ENCODE measurements at regions not wholly inside any gene's neighbourhood (a gene's known extent, or its start where the extent isn't known, plus 50 kb on each side); places are given as distances from the start of the nearest gene placed in this dataset.

DNA sequence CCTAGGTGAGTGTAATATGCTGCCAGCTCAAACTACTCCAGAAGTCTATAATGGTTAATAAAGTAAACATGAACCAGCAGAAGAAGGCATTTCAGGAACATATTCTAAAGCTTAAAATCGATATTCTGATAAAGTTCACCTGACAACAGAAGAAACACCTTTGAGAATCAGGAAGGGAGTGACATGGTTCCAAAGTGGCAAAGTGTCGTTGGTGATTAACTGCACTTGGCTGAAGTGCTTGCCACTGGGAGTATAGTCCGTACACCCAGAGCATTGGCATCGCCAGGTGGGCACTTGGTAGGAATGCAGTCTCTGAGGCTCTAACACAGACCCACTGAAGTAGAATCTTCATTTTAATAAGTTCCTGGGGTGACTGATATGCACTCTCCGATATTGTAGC is 76.0 kb upstream of the H2AZ1 start:
- BruUV-seq (replicated peaks), result no TSS peak
- FAIRE-seq (no peak), DNase-seq (ENCODE audit: low read depth, low spot score) (no peak)
- Histone ChIP-seq H3K79me2 (ENCODE audit: control insufficient read depth, insufficient read depth, low read length) (no peaks in the 10 kb centered on the region), H3K36me3 (ENCODE audit: control insufficient read depth in 2 of 2, extremely low read depth in 1 of 2, insufficient read depth in 2 of 2, low read length in 2 of 2) (no peaks in the 10 kb centered on the region), H3K9ac (replicated peaks; ENCODE audit: extremely low read depth, insufficient read depth, low read length) (no peak overlapping the region), H2AFZ (ENCODE audit: low read depth, low read length) (no peak overlapping the region), H3K4me2 (ENCODE audit: insufficient read depth, low read length) (no peak overlapping the region), H3K27me3 (ENCODE audit: control insufficient read depth in 2 of 2, insufficient read depth in 2 of 2, low read length in 2 of 2) (no peaks in the 10 kb centered on the region), H3K4me3 (replicated peaks in 1 of 3; ENCODE audit: insufficient read depth in 1 of 3, low read depth in 1 of 3, low read length in 3 of 3) (no peak overlapping the region), H4K20me1 (replicated peaks; ENCODE audit: control insufficient read depth, extremely low read depth, insufficient read depth, low read length) (no peaks in the 10 kb centered on the region), H3K4me1 (ENCODE audit: control insufficient read depth, extremely low read depth, insufficient read depth, low read length) (no peaks in the 10 kb centered on the region), H3K9me1 (replicated peaks; ENCODE audit: control insufficient read depth, extremely low read depth, insufficient read depth, low read length) (no peaks in the 10 kb centered on the region), H3K27ac (ENCODE audit: insufficient read depth, low read depth, low read length) (no peak overlapping the region), H3K9me3 (replicated peaks; ENCODE audit: control insufficient read depth, insufficient read depth, low read length) (no peaks in the 10 kb centered on the region)
- dilution Hi-C loops (cut with MboI; ENCODE audit: extremely low pct_ligation_motif_present, low sequenced_read_pairs) (no loop called here), intact Hi-C loops (cut with micrococcal nuclease) (no loop called here)
- TF ChIP-seq EZH2 (IDR thresholded peaks at IDR 0.05; ENCODE audit: borderline replicate concordance, low read depth, low read length, severe bottlenecking), result no peak
- ChIA-PET CTCF (no interaction called here), POLR2A (no interaction called here)

DNA sequence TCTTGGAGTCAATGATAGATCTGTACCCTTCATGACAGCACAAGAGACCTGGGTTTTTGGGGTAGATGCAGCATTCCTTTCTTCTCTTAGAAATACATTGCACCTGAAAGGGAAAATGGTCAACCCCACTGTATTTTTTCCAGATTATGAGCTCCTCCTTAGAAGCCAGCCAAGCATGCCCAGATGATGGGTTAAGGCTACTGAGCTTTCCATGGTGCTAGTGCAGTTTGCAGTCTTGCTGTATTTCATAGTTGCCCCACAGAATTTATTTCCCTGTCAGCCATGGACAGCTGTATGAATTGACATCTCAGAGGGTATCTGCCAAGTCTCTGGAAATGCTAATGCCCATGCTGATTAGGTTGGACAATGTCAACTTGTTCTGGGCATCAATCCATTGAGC is 73.7 kb upstream of the H2AZ1 start:
- dilution Hi-C loops (cut with MboI; ENCODE audit: extremely low pct_ligation_motif_present, low sequenced_read_pairs) (no loop called here), intact Hi-C loops (cut with micrococcal nuclease) (no loop called here)
- no peak overlapping the region for H3K27ac ChIP-seq (ENCODE audit: insufficient read depth, low read depth, low read length)
- CTCF ChIA-PET, result interaction anchor here (0.7 kb wide), 1 partner anchor 14 kb away, joined by 3 read pairs; no protein-coding TSS in a partner anchor
- no peaks in the 10 kb centered on the region for H3K9me3 ChIP-seq (replicated peaks; ENCODE audit: control insufficient read depth, insufficient read depth, low read length)
- no peaks in the 10 kb centered on the region for H3K79me2 ChIP-seq (ENCODE audit: control insufficient read depth, insufficient read depth, low read length)
- no peak overlapping the region for H2AFZ ChIP-seq (ENCODE audit: low read depth, low read length)
- no peaks in the 10 kb centered on the region for H3K4me1 ChIP-seq (ENCODE audit: control insufficient read depth, extremely low read depth, insufficient read depth, low read length)
- TF ChIP-seq POLR2AphosphoS5 (IDR thresholded peaks at IDR 0.05; ENCODE audit: insufficient read depth, low read depth, low read length) (no peak), MAX (IDR thresholded peaks at IDR 0.05; ENCODE audit: insufficient read depth, insufficient read length) (no peak), EZH2 (IDR thresholded peaks at IDR 0.05; ENCODE audit: borderline replicate concordance, low read depth, low read length, severe bottlenecking) (no peak), JUN (IDR thresholded peaks at IDR 0.05; ENCODE audit: borderline replicate concordance, insufficient read depth, insufficient read length, low read depth) (no peak)
- DNase-seq (ENCODE audit: low read depth, low spot score), result no peak
- H3K9ac ChIP-seq (replicated peaks; ENCODE audit: extremely low read depth, insufficient read depth, low read length), result no peak overlapping the region
- no peaks in the 10 kb centered on the region for H3K9me1 ChIP-seq (replicated peaks; ENCODE audit: control insufficient read depth, extremely low read depth, insufficient read depth, low read length)
- BruUV-seq (replicated peaks), result no TSS peak
- H3K27me3 ChIP-seq (ENCODE audit: control insufficient read depth in 2 of 2, insufficient read depth in 2 of 2, low read length in 2 of 2), result no peaks in the 10 kb centered on the region
- H4K20me1 ChIP-seq (replicated peaks; ENCODE audit: control insufficient read depth, extremely low read depth, insufficient read depth, low read length), result no peaks in the 10 kb centered on the region
- no peak overlapping the region for H3K4me3 ChIP-seq (replicated peaks in 1 of 3; ENCODE audit: insufficient read depth in 1 of 3, low read depth in 1 of 3, low read length in 3 of 3)
- FAIRE-seq, result no peak
- POLR2A ChIA-PET, result no interaction called here
- H3K36me3 ChIP-seq (ENCODE audit: control insufficient read depth in 2 of 2, extremely low read depth in 1 of 2, insufficient read depth in 2 of 2, low read length in 2 of 2), result no peaks in the 10 kb centered on the region
- no peak overlapping the region for H3K4me2 ChIP-seq (ENCODE audit: insufficient read depth, low read length)
